ENCODE measurements at regions not wholly inside any gene's neighbourhood (a gene's known extent, or its start where the extent isn't known, plus 50 kb on each side); places are given as distances from the start of the nearest gene placed in this dataset.
"Not testable (repeated sequence)": the region's sequence is repeated elsewhere in the genome, so short reads cannot be mapped to it uniquely, and the experiment has no call there.

DNA sequence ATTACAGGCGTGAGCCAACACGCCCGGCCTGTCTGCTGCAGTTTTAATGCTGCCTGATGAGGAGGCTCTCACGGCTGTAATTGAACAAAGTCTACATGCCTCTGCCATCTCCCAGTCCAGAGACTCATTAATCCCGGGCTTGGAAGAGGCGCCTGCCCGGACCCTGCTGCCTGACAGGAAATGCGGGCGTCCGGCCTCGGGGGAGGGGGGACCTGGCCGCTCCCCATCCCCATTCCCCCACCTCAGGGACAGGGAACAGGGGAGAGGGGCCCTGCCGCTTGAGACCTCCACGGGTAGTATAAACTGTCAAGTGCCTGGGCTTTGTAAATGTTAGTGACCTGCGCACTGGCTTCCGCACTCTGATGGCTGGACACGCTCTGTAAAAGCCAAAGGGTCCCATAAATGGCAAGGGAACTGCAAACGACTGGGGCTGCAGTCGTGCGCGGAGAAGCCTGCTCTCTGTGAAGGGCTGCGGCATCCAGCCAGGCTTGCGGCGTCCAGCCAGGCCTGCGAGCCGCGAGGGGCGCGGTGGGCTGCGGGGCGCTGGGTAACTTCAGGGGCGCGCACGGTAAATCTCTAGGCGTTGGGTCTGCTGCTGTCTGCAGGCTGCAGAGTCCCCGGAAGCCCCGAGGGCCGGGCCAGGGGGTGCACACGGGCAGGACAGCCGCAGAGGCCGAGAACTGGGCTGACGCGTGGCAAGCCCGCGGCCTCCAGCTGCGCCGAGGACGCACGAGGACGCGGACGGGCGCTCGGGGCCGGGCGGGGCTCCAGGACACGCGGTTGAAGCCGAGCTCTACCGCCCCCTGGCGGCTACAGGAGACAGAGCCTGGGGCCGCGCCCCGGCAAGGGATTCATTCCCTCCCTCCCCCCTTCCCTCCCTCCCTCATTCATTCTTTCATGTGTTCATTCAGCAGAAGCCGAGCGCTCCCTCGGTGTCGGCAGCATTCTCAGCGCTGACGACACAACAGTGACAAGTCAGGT is 78.4 kb downstream of the KCNJ18 start:
- not testable (repeated sequence) for H3K27ac ChIP-seq (ENCODE audit: low read depth, low read length); H3K4me3 ChIP-seq (ENCODE audit: low read length); H3K4me1 ChIP-seq (ENCODE audit: insufficient read depth, low read length); H3K27me3 ChIP-seq (ENCODE audit: insufficient read depth, low read length); H3K9ac ChIP-seq (ENCODE audit: low read depth, low read length); H3K36me3 ChIP-seq (ENCODE audit: insufficient read depth, low read length)
- H3K9me3 ChIP-seq (ENCODE audit: insufficient read depth, low read depth, low read length), result peaks cover 35% of the 10 kb centered on the region
- WGBS, result 93% methylated on average over 30 of the region's 70 CpGs

DNA sequence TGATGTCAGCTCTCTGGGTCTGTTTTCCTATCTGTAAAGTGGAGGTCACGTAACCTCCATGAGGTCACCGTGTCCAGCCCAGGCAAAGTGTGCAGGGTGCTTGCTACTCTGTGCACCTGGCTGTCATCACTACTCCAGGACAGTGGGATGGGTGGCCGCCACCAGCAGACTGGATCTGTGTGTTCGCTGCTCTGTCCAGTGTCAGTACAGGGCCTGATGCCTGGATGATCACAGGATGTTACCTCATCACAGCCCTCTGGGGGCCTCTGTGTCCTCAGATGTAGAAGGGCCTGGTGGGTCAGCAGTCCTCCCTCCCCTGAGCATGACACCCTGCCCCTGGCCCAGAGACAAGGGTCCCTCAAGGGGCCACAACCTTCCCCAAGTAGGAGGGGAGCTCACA is 80.0 kb downstream of the KCNJ18 start:
- H3K27ac ChIP-seq (ENCODE audit: low read depth, low read length), result no peak overlapping the region
- 67% methylated on average over 4 of the region's 4 CpGs for WGBS
- no peaks in the 10 kb centered on the region for H3K36me3 ChIP-seq (ENCODE audit: insufficient read depth, low read length)
- no peak overlapping the region for H3K4me3 ChIP-seq (ENCODE audit: low read length)
- peaks cover 36% of the 10 kb centered on the region for H3K9me3 ChIP-seq (ENCODE audit: insufficient read depth, low read depth, low read length)
- no peaks in the 10 kb centered on the region for H3K27me3 ChIP-seq (ENCODE audit: insufficient read depth, low read length)
- no peaks in the 10 kb centered on the region for H3K4me1 ChIP-seq (ENCODE audit: insufficient read depth, low read length)
- no peak overlapping the region for H3K9ac ChIP-seq (ENCODE audit: low read depth, low read length)

DNA sequence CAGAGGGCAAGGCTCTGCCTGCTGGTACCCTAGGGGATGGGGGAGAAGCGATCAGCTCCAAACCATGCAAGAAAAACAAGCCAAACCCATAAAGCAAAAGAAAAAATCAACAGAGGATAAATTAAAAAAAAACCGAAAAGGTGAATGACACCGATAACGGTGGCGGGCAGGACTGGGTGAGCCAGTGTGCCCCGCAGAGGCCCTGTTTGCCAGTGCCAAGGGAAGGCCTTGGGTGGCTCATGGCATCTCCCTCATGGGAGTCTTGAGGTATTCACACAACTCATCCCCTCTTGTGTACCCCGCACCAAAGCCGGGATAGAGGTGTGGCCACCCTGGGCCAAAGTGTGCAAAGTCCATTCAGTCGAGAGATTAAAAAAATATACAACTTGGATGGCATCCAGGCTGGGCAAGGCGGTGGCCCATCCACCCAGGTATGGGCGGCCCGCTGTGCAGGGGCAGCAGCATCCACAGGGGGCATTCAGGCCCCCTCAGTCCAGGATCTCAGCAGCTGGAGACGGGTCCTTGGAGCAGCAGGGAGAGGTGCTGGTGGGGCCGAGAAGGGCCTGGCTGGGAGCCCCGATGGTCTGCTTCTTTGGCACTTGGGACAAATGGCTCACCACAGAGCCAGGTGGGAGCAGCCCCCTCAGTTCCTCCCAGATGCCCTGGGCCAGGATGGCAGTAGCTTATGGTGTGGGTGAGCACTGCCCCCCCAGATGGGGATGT is 80.8 kb downstream of the KCNJ18 start:
- not testable (repeated sequence) for H3K9ac ChIP-seq (ENCODE audit: low read depth, low read length); H3K27ac ChIP-seq (ENCODE audit: low read depth, low read length); H3K36me3 ChIP-seq (ENCODE audit: insufficient read depth, low read length); H3K27me3 ChIP-seq (ENCODE audit: insufficient read depth, low read length); H3K4me1 ChIP-seq (ENCODE audit: insufficient read depth, low read length); H3K4me3 ChIP-seq (ENCODE audit: low read length)
- H3K9me3 ChIP-seq (ENCODE audit: insufficient read depth, low read depth, low read length), result peaks cover 31% of the 10 kb centered on the region
- 88% methylated on average over 12 of the region's 15 CpGs for WGBS

DNA sequence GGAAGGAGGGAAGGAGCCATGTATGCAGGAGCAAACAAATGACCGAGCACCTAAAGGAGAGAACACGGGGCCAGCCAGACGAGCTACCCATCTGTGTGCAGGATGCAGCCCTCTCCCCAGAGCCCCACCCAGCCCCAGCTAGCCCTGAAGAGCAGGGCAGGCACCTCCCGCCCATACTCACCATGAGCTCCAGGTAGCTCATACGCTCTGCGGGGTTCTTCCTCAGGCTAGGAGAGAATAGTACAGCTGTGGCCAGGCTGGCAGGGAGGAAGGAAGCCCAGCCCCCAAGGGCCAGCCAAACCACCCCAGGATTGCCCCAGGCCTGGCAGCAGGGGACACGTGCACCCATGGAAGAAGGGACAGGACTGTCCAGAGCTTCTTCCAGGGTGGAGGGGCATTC is 81.9 kb downstream of the KCNJ18 start:
- Histone ChIP-seq H3K9me3 (ENCODE audit: insufficient read depth, low read depth, low read length) (peaks cover 32% of the 10 kb centered on the region), H3K4me1 (ENCODE audit: insufficient read depth, low read length) (no peaks in the 10 kb centered on the region), H3K36me3 (ENCODE audit: insufficient read depth, low read length) (no peaks in the 10 kb centered on the region), H3K9ac (ENCODE audit: low read depth, low read length) (no peak overlapping the region), H3K27ac (ENCODE audit: low read depth, low read length) (no peak overlapping the region), H3K27me3 (ENCODE audit: insufficient read depth, low read length) (no peaks in the 10 kb centered on the region), H3K4me3 (ENCODE audit: low read length) (no peak overlapping the region)
- WGBS, result 80% methylated on average over 7 of the region's 7 CpGs

DNA sequence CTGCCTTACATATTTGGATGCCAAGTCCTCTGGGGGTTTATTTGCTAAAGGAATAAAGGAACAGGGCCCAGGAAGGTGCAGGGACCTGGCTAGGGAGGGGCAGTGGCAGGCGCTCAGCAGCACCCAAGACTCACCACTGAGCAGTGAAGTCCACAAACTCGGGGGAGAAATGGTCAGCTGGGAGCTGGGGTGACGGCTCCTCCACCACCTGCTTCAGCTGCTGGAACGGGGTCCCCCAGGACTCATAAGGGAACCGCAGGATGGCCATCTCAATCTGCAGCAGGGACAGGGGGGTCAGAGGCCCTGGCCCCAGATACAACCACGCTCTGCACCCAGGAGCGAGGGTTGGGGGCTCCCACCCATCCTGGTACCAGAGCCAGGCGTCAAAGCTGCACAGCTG is 83.2 kb downstream of the KCNJ18 start:
- whole genome bisulfite sequencing, result 78% methylated on average over 8 of the region's 8 CpGs
- H3K4me1 ChIP-seq (ENCODE audit: insufficient read depth, low read length); H3K27me3 ChIP-seq (ENCODE audit: insufficient read depth, low read length); H3K9ac ChIP-seq (ENCODE audit: low read depth, low read length); H3K4me3 ChIP-seq (ENCODE audit: low read length); H3K27ac ChIP-seq (ENCODE audit: low read depth, low read length); H3K36me3 ChIP-seq (ENCODE audit: insufficient read depth, low read length): not testable (repeated sequence)
- H3K9me3 ChIP-seq (ENCODE audit: insufficient read depth, low read depth, low read length), result peaks cover 32% of the 10 kb centered on the region

DNA sequence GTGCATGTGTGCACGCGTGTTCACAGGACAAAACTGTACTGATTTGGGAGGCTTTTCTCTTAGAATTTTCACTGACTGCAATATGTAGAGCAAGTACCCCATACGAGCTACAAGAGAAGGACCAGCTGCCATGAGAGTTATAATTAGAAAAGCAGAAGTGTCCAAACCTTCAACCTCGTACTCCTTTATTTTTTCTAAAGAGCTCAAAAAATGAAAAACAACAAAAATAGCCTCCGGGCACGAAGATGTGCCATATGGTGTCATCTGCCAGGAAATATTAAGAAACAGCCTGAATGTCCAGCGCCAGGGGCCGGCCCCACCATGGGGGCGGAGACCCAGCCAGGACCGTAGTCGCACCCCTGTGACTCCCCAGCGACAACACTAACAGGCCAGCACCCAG is 84.6 kb downstream of the KCNJ18 start:
- H3K27me3 ChIP-seq (ENCODE audit: insufficient read depth, low read length); H3K27ac ChIP-seq (ENCODE audit: low read depth, low read length); H3K4me1 ChIP-seq (ENCODE audit: insufficient read depth, low read length); H3K4me3 ChIP-seq (ENCODE audit: low read length); H3K36me3 ChIP-seq (ENCODE audit: insufficient read depth, low read length); H3K9ac ChIP-seq (ENCODE audit: low read depth, low read length): not testable (repeated sequence)
- H3K9me3 ChIP-seq (ENCODE audit: insufficient read depth, low read depth, low read length), result peaks cover 35% of the 10 kb centered on the region
- 86% methylated on average over 8 of the region's 12 CpGs for WGBS

DNA sequence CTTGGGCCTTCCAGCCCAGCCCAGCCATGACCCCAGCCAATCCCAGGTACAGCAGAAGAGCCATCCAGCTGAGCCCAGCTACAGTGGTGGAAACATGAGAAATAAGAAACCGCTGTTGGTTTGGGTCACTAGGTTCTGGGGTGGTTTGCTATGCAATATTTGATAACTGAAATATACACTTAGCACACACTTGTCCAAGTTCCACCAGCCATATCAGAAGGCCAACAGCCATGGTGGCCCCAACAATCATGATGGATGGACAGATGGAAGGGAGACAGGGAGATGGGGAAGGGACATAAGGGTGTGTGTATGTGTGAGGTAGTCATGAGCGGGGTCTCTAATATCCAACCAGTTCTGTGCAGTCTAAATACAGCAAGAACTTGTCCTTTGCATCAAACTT is 86.5 kb downstream of the KCNJ18 start:
- not testable (repeated sequence) for H3K9ac ChIP-seq (ENCODE audit: low read depth, low read length); H3K27ac ChIP-seq (ENCODE audit: low read depth, low read length); H3K4me1 ChIP-seq (ENCODE audit: insufficient read depth, low read length); H3K4me3 ChIP-seq (ENCODE audit: low read length); H3K27me3 ChIP-seq (ENCODE audit: insufficient read depth, low read length); H3K36me3 ChIP-seq (ENCODE audit: insufficient read depth, low read length)
- peaks cover 33% of the 10 kb centered on the region for H3K9me3 ChIP-seq (ENCODE audit: insufficient read depth, low read depth, low read length)
- 20% methylated on average over 1 of the region's 2 CpGs for WGBS

DNA sequence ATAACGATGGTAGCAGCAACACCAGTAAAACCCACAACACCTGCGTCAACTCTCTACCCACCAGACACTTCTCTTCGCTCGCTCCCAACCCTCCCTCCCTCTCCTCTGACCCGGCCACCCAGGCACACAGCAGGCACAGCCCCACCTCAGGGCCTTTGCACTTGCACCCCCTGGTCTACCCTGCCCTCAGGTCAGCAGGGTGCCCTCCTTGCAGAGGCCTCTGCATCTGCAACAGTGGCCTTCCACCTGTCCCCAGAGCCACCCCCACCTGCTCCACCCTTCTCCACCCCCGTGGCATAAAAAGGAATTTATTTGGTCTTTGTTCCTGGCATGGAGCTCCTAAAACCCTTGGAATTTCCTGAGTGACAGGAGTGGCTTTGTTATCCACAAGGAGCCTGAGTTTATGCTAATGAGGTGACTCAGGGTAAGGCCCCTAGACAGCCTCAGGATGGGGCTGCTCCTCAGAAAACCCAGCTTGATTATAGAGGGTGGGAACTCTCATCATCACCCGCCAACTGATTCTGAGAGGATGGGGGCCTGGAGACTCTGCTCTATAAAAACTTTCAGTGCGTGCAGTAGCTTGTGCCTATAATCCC is 88.1 kb downstream of the KCNJ18 start:
- H3K27me3 ChIP-seq (ENCODE audit: insufficient read depth, low read length); H3K27ac ChIP-seq (ENCODE audit: low read depth, low read length); H3K4me1 ChIP-seq (ENCODE audit: insufficient read depth, low read length); H3K9ac ChIP-seq (ENCODE audit: low read depth, low read length); H3K4me3 ChIP-seq (ENCODE audit: low read length); H3K36me3 ChIP-seq (ENCODE audit: insufficient read depth, low read length): not testable (repeated sequence)
- 65% methylated on average over 3 of the region's 8 CpGs for WGBS
- H3K9me3 ChIP-seq (ENCODE audit: insufficient read depth, low read depth, low read length), result peaks cover 34% of the 10 kb centered on the region

DNA sequence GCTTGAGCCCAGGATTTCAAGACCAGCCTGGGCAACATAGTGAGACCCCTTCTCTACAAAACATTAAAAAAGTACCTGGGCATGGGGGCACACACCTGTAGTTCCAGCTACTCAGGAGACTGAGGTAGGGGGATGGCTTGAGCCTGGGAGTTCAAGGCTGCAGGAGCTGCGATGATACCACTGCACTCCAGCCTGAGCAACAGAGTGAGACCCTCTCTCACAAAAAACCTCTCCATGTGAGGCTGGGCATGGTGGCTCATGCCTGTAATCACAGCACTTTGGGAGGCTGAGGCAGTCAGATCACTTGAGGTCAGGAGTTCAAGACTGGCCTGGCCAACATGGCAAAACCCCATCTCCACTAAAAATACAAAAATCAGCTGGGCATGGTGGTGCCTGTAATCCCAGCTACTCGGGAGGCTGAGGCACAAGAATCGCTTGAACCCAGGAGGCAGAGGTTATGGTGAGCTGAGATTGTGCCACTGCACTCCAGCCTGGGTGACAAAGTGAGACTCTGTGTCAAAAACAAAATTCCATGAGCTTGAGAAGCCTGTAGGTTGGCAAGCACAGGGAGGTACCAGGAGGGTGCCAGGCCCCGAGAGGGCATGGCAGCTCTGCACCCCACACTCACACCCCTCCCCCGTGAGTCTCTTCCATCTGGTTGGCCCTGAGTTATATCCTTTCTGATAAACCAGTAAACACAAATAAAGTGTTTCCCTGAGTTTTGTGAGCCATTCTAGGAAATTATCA is 88.8 kb downstream of the KCNJ18 start:
- 70% methylated on average over 5 of the region's 5 CpGs for WGBS
- H3K9me3 ChIP-seq (ENCODE audit: insufficient read depth, low read depth, low read length), result peaks cover 33% of the 10 kb centered on the region
- H3K27me3 ChIP-seq (ENCODE audit: insufficient read depth, low read length), result not testable (repeated sequence)

DNA sequence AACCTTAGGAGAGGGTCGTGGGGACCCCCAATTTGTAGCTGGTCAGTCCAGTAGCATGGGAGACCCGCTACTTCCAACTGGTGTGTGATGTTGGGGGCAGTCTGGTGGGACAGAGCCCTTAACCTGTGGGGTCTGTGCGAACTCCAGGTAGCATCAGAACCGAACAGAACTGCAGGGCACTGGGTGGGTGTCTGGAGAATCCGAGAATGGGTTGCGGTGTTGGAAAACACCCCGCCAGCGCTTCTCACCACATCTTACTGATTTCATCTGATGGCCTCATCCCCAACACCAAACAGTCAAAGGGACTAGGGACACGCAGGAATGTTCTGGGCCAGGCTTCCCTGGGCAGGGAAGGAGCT is 89.3 kb downstream of the KCNJ18 start:
- not testable (repeated sequence) for H3K36me3 ChIP-seq (ENCODE audit: insufficient read depth, low read length); H3K4me3 ChIP-seq (ENCODE audit: low read length)

More for the DNA sequence above, 88.8 kb downstream of the KCNJ18 start:
- not testable (repeated sequence) for H3K36me3 ChIP-seq (ENCODE audit: insufficient read depth, low read length); H3K4me3 ChIP-seq (ENCODE audit: low read length); H3K4me1 ChIP-seq (ENCODE audit: insufficient read depth, low read length); H3K27ac ChIP-seq (ENCODE audit: low read depth, low read length); H3K9ac ChIP-seq (ENCODE audit: low read depth, low read length)

DNA sequence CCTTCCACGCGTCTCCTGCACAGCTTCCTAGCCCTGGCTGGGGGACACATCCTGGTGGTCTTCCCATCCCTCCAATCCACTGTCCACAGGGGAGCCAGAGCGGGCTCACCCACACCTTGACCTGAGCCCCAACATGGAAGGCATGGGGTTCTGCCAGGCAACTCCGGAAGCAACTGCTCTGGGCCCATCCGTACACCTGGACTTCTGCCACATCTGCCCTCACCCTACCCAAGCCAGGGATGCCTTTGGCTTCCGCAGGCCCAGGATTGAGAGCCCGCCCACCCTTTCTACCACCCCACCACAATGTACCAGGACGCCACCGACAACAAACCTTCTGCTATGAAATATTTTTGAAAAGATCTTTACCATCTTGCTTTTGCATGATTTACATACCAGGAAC is 89.8 kb downstream of the KCNJ18 start:
- peaks cover 32% of the 10 kb centered on the region for H3K9me3 ChIP-seq (ENCODE audit: insufficient read depth, low read depth, low read length)
- not testable (repeated sequence) for H3K4me1 ChIP-seq (ENCODE audit: insufficient read depth, low read length); H3K9ac ChIP-seq (ENCODE audit: low read depth, low read length); H3K27ac ChIP-seq (ENCODE audit: low read depth, low read length); H3K36me3 ChIP-seq (ENCODE audit: insufficient read depth, low read length); H3K4me3 ChIP-seq (ENCODE audit: low read length); H3K27me3 ChIP-seq (ENCODE audit: insufficient read depth, low read length)
- 70% methylated on average over 2 of the region's 9 CpGs for WGBS

More for the DNA sequence above, 89.3 kb downstream of the KCNJ18 start:
- H3K27me3 ChIP-seq (ENCODE audit: insufficient read depth, low read length); H3K27ac ChIP-seq (ENCODE audit: low read depth, low read length); H3K9ac ChIP-seq (ENCODE audit: low read depth, low read length); H3K4me1 ChIP-seq (ENCODE audit: insufficient read depth, low read length): not testable (repeated sequence)
- 65% methylated on average over 9 of the region's 9 CpGs for WGBS
- H3K9me3 ChIP-seq (ENCODE audit: insufficient read depth, low read depth, low read length), result peaks cover 31% of the 10 kb centered on the region
